Amniotic epithelial cell (primary cell): ENCODE measurements at regions not wholly inside any gene's neighbourhood (a gene's known extent, or its start where the extent isn't known, plus 50 kb on each side); places are given as distances from the start of the nearest gene placed in this dataset.
"Not testable (repeated sequence)": the region's sequence is repeated elsewhere in the genome, so short reads cannot be mapped to it uniquely, and the experiment has no call there.

ENCODE experiments used
- DNase-seq: peaks from one replicate; pipeline ENCODE4 v3.0.0-alpha.2; 2010; ENCODE audit warnings: low read depth

DNA sequence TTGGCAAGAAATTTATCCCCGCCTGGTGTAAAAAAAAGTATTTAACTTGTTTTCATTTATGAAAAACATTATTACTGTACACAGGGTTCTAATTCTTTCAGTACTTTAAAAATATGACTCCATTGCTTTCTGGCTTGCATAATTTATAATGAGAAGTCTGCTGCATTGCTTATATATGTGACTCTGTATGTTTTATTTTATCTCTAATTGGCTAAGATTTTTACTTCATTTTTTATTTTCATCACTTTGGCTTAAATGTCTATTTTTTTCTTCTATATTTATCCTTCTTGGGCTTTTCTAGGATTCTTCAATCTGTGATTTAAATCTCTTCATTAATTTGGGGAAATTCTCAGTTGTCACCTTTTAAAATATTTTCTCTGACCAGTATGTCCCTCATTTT is 636.6 kb upstream of the NR2F2 start:
- DNase-seq: peak; percentile 38

GRCh38 chr15:95698230-95698629 is 632.3 kb upstream of the NR2F2 start:
- DNase-seq: no peak

GRCh38 chr15:95698951-95699350 is 631.5 kb upstream of the NR2F2 start:
- no peak for DNase-seq

DNA sequence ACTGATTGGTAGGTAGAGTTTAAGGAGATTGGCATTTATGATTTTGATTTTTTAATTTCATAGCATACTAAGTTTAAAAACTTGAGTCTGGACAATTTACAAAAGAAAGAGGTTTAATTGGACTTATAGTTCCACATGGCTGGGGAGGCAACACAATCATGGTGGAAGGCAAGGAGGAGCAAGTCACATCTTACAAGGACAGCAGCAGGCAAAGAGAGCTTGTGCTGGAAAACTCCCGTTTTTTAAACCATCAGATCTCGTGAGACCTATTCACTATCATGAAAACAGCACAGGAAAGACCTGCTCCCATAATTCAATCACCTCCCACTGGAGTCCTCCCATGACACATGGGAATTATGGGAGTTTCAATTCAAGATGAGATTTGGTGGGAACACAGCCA is 630.9 kb upstream of the NR2F2 start:
- no peak for DNase-seq

DNA sequence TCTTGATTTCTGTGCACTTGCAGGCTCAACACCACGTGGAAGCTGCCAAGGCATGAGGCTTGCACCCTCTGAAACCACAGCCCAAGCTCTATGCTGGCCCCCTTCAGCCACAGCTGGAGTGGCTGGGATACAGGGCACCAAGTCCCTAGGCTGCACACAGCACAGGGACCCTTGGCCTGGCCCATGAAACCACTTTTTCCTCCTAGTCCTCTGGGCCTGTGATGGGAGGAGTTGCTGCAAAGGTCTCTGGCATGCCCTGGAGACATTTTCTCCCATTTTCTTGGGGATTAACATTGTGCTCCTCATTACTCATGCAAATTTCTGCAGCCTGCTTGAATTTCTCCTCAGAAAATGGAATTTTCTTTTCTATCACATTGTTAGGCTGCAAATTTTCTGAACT is 629.8 kb upstream of the NR2F2 start:
- DNase-seq: not testable (repeated sequence)

GRCh38 chr15:95701410-95701809 is 629.1 kb upstream of the NR2F2 start:
- DNase-seq: no peak

DNA sequence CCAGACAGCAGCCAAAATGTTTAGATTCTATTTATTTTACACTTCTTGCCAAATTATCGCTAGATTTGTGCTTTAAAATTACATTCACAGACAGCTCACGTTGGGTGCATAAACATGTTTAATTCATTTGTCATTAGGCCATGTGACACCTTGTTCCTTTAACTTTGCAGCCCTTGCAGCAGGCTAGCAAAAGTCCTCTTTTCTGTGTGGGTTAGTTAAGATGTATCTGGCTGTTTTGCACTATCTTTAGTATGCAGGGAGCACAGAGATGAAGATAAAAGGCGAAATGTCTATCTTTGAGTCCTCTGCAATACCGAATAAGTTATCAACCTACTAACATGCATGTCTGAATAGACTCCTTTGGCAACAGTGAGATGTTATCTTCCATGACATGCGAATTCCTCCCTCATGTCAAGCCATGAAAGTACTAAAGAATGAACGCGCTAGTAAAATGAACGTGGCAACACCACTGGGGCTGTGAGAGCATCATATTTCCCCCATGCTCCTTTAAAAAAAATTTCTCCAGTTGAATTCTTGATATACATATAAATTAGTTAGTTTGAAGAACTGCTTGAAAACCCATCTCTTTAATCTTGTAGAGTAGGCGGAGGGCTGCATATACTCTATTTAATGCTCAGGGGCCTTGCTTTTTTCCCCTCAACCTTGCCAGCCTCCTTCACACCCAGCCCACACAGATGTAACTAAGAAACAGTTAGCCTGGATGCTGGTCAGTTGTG is 620.4 kb upstream of the NR2F2 start:
- DNase-seq: no peak

DNA sequence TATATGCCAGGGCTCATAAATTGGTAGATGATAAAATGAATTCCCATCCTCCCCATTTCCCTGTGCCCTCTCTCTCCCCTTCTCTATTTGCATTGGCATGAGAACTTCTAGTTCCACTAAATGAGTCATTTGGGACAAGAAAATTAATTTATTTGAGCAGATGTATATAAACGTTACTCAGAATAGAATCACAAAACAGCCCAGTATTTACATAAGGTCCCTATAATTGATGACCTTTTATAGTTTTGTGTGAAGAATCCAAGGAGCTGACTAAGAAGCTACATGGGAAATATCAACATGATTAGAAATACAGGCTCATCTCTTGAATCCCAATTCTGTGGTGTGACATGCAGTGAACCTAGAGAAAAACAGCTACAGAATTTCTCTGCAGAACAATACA is 617.7 kb upstream of the NR2F2 start:
- DNase-seq: no peak

GRCh38 chr15:95713324-95713723 is 617.2 kb upstream of the NR2F2 start:
- DNase-seq: no peak

GRCh38 chr15:95715116-95715903 is 615.2 kb upstream of the NR2F2 start:
- DNase-seq: peak; percentile 9

GRCh38 chr15:95715906-95716656 is 614.4 kb upstream of the NR2F2 start:
- no peak for DNase-seq

DNA sequence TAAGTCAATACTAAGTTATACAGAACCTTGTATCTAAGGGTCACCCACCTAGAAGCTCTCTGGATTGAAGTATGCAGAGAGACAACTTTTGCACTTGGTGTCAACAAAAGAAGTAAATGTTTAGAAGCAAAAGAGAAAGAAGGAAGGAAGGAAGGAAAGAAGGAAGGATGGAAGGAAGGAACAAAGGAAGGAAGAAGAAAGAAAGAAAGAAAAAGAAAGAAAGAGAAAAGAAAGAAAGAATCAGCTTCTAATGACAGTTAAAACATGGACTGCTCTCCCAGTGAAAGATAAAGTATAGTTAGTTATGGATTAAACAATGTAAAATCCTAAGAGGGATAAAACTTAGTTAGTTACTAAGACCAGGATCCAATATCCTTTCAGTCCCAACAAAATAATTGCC is 613.8 kb upstream of the NR2F2 start:
- DNase-seq: no peak

DNA sequence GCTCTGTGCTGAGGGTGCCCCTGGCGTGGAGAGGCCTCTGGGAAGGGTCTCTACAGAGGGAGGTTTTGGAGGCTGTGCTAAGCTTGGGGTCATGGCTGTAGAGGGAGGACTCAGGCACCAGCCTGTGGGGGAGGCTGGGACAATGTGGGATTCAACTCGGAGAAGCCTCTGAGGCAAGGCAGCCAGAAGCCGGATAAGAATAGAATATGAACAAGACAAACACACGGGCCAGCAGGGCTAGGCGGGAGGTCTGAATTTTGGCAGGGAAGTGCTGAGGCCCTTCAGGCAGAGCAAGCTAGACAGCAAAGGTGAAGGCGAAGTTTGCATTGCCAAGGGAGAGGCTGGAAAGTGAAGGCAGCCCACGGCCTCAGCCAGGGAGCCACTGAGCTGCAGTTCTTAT is 612.1 kb upstream of the NR2F2 start:
- no peak for DNase-seq

- DNase-seq: no peak
Observed at GRCh38 chr15:95724908-95725633, 605.4 kb upstream of the NR2F2 start.

GRCh38 chr15:95726891-95727290 is 603.6 kb upstream of the NR2F2 start:
- no peak for DNase-seq

DNA sequence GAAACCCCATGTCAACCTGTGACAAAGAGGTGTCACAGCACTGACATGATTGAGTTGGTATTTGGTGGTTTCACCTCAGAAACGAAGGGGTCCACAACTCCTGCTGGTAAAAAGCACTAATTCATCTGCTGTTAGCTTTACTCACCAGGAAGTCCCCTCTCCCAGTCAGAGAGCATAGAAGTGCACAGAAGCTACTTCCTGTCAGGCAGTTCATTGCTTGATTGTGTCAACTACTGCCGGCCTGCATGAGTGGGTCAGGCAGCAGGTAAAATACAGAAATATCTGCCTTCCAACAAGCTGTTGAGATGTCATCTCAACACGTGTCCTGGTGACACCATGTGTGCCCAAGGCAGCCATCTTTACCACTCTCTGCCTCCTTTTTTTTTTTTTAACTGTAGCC is 596.6 kb upstream of the NR2F2 start:
- no peak for DNase-seq

DNA sequence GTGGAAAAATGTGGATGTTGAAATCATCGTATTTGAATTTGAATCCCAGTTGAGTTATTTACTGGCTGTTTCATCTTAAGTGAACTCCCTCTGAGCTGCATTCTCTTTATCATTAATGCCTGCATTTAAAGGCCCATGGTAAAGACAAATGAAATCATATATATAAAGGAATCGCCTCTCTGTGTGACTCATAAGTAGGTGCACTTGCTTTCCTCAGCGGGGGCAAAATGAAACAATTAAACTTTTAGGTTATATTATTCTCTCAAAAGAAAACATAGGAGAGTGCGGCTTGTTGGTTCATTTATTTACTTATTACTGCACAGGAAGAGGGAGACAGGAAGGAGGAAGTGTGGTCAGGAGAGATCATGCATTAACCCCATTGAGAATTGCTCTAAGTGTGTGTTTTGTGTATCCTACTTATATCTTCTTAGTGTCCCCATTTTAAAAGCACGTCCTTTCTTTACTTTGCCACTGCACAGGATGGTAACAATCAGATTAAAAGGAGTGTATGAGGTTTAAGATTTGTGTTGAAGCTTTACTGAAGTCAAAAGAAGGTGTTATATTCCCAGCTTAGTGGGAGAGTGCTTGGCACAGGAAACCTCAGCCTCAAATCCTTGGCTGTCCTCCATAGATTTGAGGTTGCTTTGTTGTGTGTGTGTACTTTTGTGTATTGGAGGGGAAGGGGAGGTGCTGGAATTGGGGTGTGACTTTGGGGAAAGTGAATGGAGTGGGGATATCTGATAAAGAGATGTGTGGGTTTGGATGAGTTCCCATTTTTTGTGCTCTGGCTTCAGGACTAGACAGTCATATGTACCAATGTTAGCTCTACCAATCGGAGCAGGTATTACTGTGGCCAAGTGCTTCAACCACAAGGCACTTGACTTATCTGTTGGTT is 595.8 kb upstream of the NR2F2 start:
- peak; percentile 95 for DNase-seq

DNA sequence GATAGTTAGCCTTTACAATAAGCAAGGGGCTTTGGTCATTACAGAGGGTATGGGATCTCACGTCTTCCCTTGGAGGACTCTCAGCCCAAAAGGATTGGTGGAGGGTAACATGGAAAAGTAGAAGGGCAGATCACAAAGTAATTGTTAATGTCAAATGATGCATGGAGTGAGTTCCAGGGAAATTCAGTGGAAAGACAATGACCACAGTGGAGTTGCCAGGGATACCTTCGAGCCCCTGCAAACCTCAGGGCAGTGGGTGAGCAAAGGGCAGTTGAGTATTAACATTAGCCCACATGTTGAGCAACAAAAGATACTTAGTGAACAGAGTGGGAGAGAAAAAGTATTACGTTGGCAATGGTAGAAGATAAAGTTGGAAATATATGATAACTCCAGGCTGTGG is 593.4 kb upstream of the NR2F2 start:
- no peak for DNase-seq

GRCh38 chr15:95739131-95739530 is 591.4 kb upstream of the NR2F2 start:
- DNase-seq: no peak

GRCh38 chr15:95741830-95742229 is 588.7 kb upstream of the NR2F2 start:
- no peak for DNase-seq

DNA sequence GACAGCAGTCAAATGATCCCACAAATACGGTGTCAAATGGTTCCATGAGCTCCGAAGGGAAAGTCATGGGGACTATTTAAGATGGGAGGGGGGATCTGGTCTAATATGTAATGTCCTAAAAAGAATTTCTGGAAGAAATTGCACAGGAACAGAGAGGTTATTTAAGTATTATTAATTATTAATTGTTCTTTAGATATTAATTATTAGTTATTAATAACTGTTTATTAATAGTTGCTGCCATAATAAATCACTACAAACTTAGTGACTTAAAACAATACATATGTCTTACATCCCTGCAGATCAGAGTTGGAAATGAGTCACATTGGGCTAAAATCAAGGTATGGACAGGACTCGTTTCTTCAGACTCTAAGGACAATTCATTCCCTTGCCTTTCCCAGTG is 588.2 kb upstream of the NR2F2 start:
- DNase-seq: no peak
